ENCODE measurements at regions not wholly inside any gene's neighbourhood (a gene's known extent, or its start where the extent isn't known, plus 50 kb on each side); places are given as distances from the start of the nearest gene placed in this dataset.
"Not testable (repeated sequence)": the region's sequence is repeated elsewhere in the genome, so short reads cannot be mapped to it uniquely, and the experiment has no call there.

DNA sequence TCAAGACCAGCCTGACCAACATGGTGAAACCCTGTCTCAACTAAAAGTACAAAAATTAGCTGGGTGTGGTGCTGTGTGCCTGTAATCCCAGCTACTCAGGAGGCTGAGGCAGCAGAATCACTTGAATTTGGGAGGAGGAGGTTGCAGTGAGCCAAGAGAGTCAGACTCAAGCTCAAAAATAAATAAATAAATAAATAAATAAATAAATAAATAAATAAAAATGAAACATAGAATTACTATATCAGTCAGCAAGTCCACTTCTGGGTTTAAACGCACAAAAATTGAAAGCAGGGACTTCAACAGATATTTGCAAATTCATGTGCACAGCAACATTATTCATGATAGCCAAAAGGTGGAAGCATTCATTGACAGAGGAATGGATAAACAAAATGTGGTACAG, 875.2 kb upstream of the ALG10B start:
- DNase-seq: not testable (repeated sequence)

- not testable (repeated sequence) for DNase-seq
Measured at GRCh38 chr12:37455646-37456045, 860.9 kb upstream of the ALG10B start.

DNA sequence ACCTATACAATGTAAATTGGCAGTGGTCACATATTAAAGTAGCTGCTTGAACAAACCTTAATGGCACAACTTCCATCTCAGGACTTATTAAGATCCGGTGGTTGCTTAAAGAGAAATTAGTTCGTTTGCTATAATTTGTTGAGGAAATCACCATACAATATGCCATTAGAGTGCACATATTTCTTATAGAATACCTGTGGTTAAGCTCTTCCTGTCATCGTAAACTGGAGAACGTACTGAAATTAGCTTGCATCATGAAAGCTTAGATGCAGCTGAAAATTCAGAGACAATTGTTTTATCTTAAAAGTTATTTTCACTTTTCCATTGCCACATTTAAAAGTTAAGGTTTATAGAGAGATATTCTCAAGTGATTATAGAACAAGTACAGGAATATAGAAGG, 818.6 kb upstream of the ALG10B start:
- not testable (repeated sequence) for DNase-seq

DNA sequence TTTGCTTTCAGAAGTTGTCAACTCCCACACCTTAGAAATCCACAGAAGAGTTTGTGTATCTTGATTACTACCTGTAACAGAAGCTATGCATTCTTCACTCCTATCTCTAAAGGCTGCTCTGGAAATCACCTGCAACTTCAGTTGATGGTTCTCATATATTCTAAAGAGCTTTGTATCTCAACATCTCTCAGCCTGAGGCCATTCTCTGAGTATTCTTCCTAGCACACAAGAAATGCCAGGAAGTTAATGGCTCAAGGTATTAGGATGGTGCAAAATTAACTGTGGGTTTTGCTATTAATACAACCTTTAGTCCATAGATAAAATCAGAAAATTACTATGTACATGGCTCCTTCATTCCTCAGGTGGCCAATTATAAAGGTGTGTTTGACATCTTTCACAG, 806.3 kb upstream of the ALG10B start:
- not testable (repeated sequence) for DNase-seq

DNA sequence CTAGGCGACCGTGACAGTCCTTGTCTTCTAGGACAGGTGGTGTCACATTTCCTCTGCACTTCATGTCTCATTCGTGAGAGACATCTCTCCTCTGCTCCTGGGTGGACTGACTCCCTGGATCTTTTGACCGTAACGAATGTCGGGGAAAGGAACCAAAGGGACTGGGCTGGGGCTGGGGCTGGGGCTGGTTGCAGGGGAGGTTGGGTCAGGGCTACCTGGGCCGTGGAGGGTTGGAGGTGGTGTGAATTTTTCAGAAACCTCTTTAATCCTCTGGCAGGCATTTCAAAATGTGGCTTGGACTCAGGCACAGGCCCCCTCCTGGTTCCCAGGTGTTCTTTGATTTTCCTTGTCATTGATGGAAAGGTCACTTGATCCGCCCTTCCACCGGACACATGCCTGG, 776.0 kb upstream of the ALG10B start:
- not testable (repeated sequence) for DNase-seq

GRCh38 chr12:37541356-37541755, 775.2 kb upstream of the ALG10B start:
- DNase-seq: no peak

GRCh38 chr12:37543131-37543965, 773.2 kb upstream of the ALG10B start:
- DNase-seq: peak; percentile 83

- no peak for DNase-seq
Measured at GRCh38 chr12:37543966-37544668, 772.5 kb upstream of the ALG10B start.

DNA sequence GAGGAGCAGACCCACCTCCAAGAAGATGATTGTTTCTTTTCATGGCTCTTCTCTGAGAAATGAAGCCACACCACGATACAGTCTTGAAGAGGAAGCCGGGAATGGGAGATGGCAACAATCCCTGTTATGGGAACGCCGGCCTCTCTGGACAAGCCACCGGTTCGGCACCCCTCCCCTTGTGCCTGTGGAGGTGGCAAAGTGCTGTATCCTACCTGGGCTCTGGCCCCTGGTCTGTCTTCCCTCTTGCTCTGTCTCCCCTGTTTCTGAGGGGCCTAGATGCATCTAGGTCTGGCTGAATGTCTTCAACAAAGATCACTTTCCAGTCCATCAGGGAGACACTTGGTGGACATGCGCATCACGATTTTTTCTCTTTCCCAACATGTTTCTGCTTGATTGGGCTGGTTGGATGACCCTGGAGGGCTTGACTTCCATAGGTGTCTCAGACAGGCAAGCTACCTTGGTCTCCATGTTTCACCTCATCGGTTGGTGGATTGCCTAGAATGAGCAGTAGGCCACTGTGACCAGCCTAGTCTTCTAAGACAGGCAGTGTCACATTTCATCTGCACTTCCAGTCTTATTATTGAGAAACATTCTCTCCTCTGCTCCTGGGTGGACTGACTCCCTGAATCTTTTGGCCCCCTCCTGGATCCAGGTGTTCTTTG, 771.8 kb upstream of the ALG10B start:
- DNase-seq: not testable (repeated sequence)

- DNase-seq: no peak
Measured at GRCh38 chr12:37545759-37546158, 770.8 kb upstream of the ALG10B start.

DNA sequence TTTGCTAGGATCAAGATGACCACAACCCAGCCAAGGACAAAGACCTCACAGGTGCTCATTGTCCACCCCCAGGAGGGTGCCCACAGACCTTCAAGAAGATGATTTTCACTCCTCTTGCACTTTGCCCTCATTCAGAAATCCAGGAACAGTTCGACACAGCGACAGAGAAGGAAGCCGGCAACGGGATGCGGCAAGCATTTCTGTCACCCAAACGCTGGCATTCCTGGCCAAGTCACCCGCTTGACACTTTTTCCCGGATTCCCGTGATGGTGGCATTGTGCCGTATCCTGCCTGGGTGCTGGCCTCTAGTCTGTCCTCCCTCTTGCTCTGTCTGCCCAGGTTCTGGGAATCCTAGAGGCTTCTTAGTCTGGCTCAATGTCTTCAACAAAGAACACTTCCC, 770.4 kb upstream of the ALG10B start:
- no peak for DNase-seq

GRCh38 chr12:37546901-37547475, 769.6 kb upstream of the ALG10B start:
- DNase-seq: no peak

DNA sequence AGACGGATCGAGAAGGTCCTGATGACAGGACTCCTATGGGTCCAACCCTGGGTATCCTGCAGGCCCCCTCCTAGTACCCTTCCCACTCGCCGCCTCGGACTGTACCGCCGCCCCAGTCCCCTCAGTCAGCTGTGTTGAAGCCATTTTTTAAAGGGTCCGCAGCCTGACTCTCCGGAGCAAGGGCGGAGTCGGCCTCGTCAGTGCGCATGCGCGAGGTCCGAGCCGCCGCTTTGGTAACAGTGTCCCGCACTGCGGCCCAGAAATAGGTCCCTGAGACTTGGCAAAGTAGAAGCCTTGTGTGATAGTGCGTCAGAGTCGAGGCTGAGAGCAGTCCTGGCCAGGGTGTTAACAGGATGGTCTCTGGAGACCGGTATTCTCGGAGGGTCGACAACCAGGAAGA, 769.0 kb upstream of the ALG10B start:
- DNase-seq: no peak

DNA sequence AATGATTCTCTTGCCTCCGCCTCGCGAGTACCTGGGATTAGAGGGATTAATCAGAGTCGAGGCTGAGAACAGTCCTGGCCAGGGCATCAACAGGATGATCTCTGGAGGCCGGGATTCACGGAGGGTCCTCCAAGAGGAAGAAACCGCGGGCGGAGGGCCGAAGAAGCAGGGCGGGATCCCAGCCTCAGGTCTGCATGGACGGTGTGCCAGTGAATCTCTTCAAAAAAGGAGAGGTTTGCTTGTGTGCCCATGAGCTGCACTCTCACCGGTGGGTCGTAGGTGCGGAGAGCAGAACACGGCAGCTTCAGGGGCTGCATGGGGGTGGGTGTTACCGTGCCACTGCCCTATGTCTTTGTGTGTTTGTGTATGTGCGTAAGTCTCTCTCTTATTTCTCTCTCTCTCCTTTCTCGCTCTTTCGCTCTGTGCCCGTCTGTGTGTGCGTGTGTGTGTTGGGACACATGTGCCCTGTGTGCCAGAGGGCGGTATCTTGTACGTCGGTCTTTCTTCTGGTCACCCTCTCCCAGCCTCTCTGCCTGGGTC, 768.2 kb upstream of the ALG10B start:
- no peak for DNase-seq

- not testable (repeated sequence) for DNase-seq
Measured at GRCh38 chr12:37556957-37557356, 759.6 kb upstream of the ALG10B start.

GRCh38 chr12:37565112-37565511, 751.5 kb upstream of the ALG10B start:
- no peak for DNase-seq

DNA sequence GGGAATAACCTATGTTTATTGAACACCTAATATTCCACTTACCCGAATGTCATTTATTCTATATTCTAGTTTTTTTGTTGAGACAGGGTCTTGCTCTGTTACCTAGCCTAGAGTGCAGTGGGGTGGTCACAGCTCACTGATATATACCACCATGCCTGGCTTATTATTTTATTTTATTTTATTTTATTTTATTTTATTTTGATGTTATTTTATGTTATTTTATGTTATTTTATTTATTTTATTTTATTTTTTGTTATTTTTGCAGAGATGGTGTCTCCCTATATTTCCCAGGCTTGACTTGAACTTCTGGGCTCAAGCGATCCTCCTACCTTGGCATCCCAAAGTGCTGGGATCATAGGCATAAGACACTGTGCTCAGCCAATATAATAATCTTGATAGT, 746.0 kb upstream of the ALG10B start:
- not testable (repeated sequence) for DNase-seq
